WI38 (cell line): ENCODE measurements at regions not wholly inside any gene's neighbourhood (a gene's known extent, or its start where the extent isn't known, plus 50 kb on each side); places are given as distances from the start of the nearest gene placed in this dataset.

Experiments used
- H3K4me3 ChIP-seq: 2 replicates; pipeline ENCODE4 v1.5.1; 2011; ENCODE audit warnings: low read depth, mild to moderate bottlenecking, control low read depth, low read length
- TF ChIP-seq, protein P1 (sequence below): IDR thresholded peaks from 2 replicates; pipeline ENCODE4 v1.5.1; 2012; ENCODE audit warnings: low read depth, mild to moderate bottlenecking, control low read depth, low read length

DNA sequence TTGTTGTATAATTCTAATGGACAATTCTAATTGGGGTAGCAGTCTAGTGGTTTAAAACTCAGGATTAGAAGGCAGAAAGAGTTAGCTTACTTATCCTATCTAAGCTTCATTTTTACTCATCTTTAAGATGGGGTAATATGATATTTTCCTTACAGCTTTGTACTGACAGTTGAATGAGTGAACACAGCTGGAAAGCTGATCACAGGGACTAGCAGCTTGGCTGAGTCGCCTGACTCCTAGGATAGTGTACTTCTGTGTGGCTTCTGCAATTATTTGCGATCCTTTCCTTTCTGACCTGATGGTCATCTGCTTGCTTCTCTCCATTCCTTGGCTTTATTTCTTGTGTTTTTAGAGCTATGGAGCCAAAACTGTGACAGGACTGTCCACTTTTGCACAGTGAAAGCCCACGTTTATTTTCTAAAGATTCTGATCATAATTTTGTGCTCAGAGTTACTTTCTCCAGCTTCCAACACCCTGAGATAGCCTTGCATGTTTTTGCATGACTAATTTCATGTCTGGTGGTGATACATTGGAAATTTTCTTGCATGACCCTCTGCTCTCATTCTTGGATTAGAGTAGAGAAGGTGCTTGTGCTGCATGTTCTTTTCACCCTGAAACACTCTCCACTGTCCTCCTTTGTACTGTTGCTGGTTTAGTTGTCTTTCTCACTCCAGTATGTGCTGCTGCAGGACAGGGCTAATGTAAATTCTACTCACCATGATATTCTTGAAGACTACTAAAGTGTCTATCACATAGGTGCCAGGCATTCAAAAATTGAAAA lies 377.0 kb upstream of the ATP2B1 start:
- H3K4me3 ChIP-seq: no peak overlapping the region
- TF ChIP-seq, protein P1, sequence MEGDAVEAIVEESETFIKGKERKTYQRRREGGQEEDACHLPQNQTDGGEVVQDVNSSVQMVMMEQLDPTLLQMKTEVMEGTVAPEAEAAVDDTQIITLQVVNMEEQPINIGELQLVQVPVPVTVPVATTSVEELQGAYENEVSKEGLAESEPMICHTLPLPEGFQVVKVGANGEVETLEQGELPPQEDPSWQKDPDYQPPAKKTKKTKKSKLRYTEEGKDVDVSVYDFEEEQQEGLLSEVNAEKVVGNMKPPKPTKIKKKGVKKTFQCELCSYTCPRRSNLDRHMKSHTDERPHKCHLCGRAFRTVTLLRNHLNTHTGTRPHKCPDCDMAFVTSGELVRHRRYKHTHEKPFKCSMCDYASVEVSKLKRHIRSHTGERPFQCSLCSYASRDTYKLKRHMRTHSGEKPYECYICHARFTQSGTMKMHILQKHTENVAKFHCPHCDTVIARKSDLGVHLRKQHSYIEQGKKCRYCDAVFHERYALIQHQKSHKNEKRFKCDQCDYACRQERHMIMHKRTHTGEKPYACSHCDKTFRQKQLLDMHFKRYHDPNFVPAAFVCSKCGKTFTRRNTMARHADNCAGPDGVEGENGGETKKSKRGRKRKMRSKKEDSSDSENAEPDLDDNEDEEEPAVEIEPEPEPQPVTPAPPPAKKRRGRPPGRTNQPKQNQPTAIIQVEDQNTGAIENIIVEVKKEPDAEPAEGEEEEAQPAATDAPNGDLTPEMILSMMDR: no peak

DNA sequence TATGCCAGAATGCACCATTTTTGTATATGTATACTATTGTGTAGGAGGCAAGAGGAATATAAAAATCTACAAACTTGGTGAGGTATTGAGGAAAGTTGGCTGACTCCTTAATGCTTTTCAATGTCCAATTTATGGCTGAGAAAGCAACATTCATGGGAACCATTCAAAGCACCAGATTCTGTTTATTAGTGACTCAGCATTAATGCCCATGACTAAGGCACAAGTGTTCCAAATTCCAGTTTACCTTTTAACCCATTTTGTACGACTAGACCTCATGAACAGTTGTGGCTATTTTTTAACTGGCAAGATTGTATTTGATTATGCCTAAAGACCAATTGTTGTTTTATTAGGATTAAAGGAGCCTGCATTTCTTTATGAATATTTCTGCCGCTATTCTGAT lies 375.4 kb upstream of the ATP2B1 start:
- TF ChIP-seq, protein P1: no peak
- H3K4me3 ChIP-seq: no peak overlapping the region

DNA sequence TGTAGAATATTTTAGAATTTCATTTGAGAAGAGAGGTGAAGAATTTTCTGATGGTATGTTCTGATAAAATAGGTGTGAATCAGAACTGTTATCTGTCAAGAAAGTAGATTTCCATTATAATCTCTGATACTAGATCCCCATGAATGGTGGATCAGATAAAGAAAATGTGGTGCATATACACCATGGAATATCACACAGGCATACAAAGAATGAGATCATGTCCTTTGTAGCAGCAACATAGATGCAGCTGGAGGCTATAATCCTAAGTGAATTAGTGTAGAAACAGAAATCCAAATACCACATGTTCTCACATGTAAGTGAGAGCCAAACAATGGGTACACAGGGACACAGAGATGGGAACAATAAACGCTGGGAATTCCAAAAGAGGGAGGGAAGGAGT lies 372.0 kb upstream of the ATP2B1 start:
- H3K4me3 ChIP-seq: no peak overlapping the region
- TF ChIP-seq, protein P1: no peak

DNA sequence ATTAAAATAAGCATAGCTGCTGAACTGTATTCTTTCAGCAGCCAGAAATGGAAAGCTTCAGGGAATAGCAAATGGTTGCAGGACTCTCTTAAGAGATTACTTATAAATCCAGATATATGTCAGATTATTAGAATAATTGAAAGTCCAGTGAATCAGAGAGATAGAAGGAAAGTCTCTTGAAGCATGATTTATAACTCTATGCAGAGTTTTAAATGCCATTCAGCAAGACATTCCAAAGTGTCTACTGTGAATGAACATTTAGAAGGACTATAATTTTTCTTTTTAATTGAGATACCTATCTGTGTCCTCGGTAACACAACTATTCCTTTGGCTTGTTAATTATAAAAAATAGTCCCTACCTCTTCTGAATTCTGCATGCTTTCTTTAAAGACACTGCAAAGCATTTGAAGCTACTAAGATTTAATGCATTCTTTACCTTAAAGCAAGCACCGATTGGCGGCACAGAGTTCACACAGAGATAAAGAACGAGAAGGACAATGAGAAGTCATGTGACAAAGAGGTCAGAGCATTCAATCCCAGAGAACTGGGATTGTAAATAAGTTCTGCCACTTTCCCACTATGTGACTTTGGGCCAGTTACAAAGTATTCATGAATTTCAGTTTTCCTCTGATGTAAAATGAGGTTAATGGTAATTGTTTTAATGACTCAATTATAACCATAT lies 371.0 kb upstream of the ATP2B1 start:
- H3K4me3 ChIP-seq: no peak overlapping the region
- TF ChIP-seq, protein P1: no peak

DNA sequence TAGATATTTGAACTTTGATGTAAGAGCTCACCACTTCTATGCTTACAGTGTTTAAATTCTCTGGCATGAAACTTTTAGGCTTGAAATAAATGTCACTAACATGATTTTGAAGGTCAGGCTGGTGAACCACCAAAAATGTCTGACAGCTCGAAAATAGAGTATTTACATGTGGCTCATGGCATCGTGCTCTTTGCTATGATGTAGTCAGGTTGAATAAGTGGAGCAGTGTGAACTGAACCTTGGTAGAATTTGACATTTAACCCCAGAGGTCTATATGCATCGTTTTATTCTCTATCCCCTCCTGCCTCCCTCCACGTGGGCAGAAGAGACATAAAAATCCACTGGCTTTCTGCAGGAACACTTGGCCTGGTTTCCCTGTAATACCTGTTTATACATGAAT lies 369.7 kb upstream of the ATP2B1 start:
- no peak overlapping the region for H3K4me3 ChIP-seq

DNA sequence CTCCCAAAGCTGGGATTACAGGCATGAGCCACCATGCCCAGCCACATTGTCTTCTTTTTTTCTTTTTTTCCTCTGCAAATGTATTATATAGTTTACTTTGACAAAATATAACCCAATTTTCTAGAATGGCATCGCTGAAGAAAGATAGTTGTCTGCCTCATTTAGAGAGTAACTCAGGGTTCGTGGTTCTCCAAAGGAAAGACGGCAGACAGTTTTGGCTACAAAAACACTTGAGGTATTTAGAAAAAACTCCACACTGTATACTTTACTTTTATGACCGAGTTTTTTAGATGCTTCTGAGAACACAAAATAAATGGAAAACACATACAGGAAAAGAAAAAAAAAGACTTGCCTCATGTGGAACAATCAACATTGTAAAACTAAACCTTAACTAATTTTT lies 369.1 kb upstream of the ATP2B1 start:
- TF ChIP-seq, protein P1: no peak
- H3K4me3 ChIP-seq: no peak overlapping the region

More for the DNA sequence above, 369.7 kb upstream of the ATP2B1 start:
- TF ChIP-seq, protein P1: no peak

DNA sequence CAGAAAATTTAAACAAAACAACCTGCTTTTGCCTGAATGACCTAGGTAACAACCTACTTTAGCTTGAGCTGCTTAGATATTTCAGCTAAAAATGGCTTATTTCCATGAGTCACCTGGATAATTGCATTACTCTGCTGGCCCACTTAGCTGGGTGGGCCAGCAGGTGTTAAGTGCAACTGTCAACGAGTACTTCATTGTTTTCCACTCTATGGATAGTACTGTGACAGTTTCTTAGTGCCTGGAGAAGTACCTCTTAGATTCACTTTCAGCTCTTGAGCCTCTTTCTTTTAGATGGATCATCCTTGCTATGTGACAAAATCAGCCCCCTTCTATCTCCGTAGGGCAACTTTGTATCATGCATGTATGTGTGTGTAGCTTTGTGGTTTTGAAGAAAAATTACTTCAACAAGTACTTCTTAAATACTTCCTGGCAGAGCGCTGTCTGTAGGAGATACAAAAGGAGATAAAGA lies 368.2 kb upstream of the ATP2B1 start:
- H3K4me3 ChIP-seq: no peak overlapping the region
- TF ChIP-seq, protein P1: no peak
